ENCODE measurements at regions not wholly inside any gene's neighbourhood (a gene's known extent, or its start where the extent isn't known, plus 50 kb on each side); places are given as distances from the start of the nearest gene placed in this dataset.

GRCh38 chr3:5673521-5673920, 486.0 kb downstream of the EDEM1 start:
- no peak for TF ChIP-seq CTCF (conservative IDR thresholded peaks at IDR 0.05; ENCODE audit: low read length)
- TF ChIP-seq EZH2phosphoT487 (IDR thresholded peaks at IDR 0.05; ENCODE audit: borderline replicate concordance, low read depth, low read length), result no peak

Measured in OCI-LY7 (cell line).